ENCODE measurements at regions not wholly inside any gene's neighbourhood (a gene's known extent, or its start where the extent isn't known, plus 50 kb on each side); places are given as distances from the start of the nearest gene placed in this dataset.

DNA sequence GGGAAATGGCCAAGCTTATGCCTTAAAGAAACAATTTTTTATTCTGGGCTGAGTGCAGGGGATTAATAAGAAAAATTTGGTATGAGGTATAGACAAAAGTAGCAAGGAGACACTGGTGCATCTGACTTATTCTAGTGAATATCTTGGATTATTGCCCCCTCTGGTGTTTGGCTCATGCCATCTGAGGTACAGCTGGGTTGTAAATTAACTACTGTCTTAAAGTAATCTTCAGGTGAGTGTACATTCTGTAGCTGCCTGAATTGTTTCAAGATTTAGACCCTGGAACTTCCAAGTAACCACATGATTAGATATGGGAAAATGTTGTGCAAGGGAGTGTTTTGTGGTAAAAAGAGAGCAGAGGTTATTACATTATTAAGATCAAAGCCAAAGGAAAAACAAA is 988.7 kb downstream of the FAM133A start:
- TF ChIP-seq, protein P1, sequence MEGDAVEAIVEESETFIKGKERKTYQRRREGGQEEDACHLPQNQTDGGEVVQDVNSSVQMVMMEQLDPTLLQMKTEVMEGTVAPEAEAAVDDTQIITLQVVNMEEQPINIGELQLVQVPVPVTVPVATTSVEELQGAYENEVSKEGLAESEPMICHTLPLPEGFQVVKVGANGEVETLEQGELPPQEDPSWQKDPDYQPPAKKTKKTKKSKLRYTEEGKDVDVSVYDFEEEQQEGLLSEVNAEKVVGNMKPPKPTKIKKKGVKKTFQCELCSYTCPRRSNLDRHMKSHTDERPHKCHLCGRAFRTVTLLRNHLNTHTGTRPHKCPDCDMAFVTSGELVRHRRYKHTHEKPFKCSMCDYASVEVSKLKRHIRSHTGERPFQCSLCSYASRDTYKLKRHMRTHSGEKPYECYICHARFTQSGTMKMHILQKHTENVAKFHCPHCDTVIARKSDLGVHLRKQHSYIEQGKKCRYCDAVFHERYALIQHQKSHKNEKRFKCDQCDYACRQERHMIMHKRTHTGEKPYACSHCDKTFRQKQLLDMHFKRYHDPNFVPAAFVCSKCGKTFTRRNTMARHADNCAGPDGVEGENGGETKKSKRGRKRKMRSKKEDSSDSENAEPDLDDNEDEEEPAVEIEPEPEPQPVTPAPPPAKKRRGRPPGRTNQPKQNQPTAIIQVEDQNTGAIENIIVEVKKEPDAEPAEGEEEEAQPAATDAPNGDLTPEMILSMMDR (IDR thresholded peaks at IDR 0.05; ENCODE audit: low read depth, low read length, poor library complexity, severe bottlenecking), result no peak
- no peak for TF ChIP-seq EZH2phosphoT487 (IDR thresholded peaks at IDR 0.05; ENCODE audit: borderline replicate concordance, low read length)

All from DOHH2 (cell line).